NB4 (cell line): ENCODE measurements at regions not wholly inside any gene's neighbourhood (a gene's known extent, or its start where the extent isn't known, plus 50 kb on each side); places are given as distances from the start of the nearest gene placed in this dataset.

ENCODE experiments used
- DNase-seq: peaks from one replicate; pipeline ENCODE4 v3.0.0; 2010; ENCODE audit warnings: low read depth
- H3K4me3 ChIP-seq: one replicate; pipeline ENCODE4 v1.5.1; 2011; ENCODE audit warnings: mild to moderate bottlenecking, low read depth, low read length, moderate library complexity
- CTCF ChIP-seq: IDR thresholded peaks from one replicate; pipeline ENCODE4 v1.5.1; 2012; ENCODE audit warnings: low read depth, low read length
- MAX ChIP-seq: IDR thresholded peaks from 2 replicates; pipeline ENCODE4 v1.6.1; 2011; ENCODE audit warnings: low read depth, low read length
- MYC ChIP-seq: IDR thresholded peaks from 2 replicates; pipeline ENCODE4 v1.6.1; 2011; ENCODE audit warnings: low read depth, low read length
- POLR2A ChIP-seq: IDR thresholded peaks from 2 replicates; pipeline ENCODE4 v1.6.1; 2011; ENCODE audit warnings: mild to moderate bottlenecking; ENCODE audit not compliant: insufficient read length; ENCODE audit errors: extremely low read depth

- no peak for DNase-seq
- TF ChIP-seq MAX (no peak), MYC (no peak), CTCF (no peak), POLR2A (no peak)
- H3K4me3 ChIP-seq = no peak overlapping the region
Observed at GRCh38 chr15:95868450-95868849, 462.1 kb upstream of the NR2F2 start.

GRCh38 chr15:95868970-95869369 is 461.5 kb upstream of the NR2F2 start:
- H3K4me3 ChIP-seq = no peak overlapping the region
- no peak for DNase-seq
- TF ChIP-seq MAX = no peak
- TF ChIP-seq POLR2A = no peak
- no peak for TF ChIP-seq MYC
- TF ChIP-seq CTCF = no peak

- TF ChIP-seq MYC (no peak), MAX (no peak), POLR2A (no peak), CTCF (no peak)
- no peak overlapping the region for H3K4me3 ChIP-seq
- no peak for DNase-seq
Observed at GRCh38 chr15:95869920-95870319, 460.6 kb upstream of the NR2F2 start.

GRCh38 chr15:95872366-95872771 is 458.1 kb upstream of the NR2F2 start:
- no peak overlapping the region for H3K4me3 ChIP-seq
- TF ChIP-seq POLR2A (no peak), MAX (no peak), MYC (no peak), CTCF (no peak)
- DNase-seq = no peak

- no peak for DNase-seq
- no peak overlapping the region for H3K4me3 ChIP-seq
- no peak for TF ChIP-seq POLR2A
- no peak for TF ChIP-seq MYC
- no peak for TF ChIP-seq CTCF
Observed at GRCh38 chr15:95874637-95875036, 455.9 kb upstream of the NR2F2 start.

GRCh38 chr15:95875121-95875643 is 455.3 kb upstream of the NR2F2 start:
- TF ChIP-seq MAX (no peak), CTCF (no peak), POLR2A (no peak), MYC (no peak)
- H3K4me3 ChIP-seq = no peak overlapping the region
- no peak for DNase-seq
